Endometrial microvascular endothelial cells (primary cell): ENCODE measurements at regions not wholly inside any gene's neighbourhood (a gene's known extent, or its start where the extent isn't known, plus 50 kb on each side); places are given as distances from the start of the nearest gene placed in this dataset.
"Not testable (repeated sequence)": the region's sequence is repeated elsewhere in the genome, so short reads cannot be mapped to it uniquely, and the experiment has no call there.

Experiments
- in situ Hi-C: cut with HindIII; loops from 2 replicates; pipeline ENCODE4 v1.10.0; 2017; ENCODE audit warnings: low sequenced_read_pairs, low pct_unique_long_range_greater_than_20kb; ENCODE audit errors: inconsistent ontology term

GRCh38 chr17:71633391-71633849, 487.4 kb upstream of the SOX9 start:
- in situ Hi-C loops: no loop called here

- in situ Hi-C loops: no loop called here
Measured at GRCh38 chr17:71634376-71634775, 486.4 kb upstream of the SOX9 start.

- in situ Hi-C loops: no loop called here
Measured at GRCh38 chr17:71635187-71635586, 485.6 kb upstream of the SOX9 start.

DNA sequence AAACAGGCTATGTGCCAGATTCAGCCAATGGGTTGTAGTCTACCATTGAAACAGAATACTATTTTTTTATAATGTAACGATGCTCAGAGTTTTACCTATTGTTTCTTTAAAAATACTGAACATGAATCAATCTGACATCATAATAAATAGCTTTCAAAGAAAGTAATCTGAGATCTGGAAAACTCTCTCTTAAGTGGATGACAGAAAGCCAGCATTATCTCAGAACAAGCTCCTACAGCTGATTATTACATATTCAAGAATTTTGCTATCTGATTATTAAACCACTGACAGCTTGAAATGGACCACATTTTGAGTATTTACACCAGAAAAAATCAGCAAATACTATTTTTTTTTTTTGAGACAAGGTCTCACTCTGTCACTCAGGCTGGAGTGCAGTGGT, 484.2 kb upstream of the SOX9 start:
- in situ Hi-C loops: no loop called here

DNA sequence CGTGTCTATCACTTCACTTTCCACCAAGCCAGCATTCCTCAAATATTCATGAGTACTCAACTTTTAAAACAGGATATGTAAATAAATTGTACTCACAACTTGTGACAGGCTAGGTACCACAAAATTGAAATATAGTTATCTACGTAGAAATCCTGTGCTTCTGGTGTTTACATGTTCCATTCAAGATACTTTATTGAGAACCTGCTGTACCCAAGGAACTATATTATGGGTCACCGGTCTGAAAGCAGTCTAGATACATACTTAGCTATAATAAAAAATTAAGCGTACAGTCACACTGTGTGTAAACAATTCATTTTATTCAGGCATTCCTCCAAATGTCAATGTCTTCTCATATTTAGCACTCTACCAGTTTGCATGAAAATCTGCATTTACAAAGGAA, 482.2 kb upstream of the SOX9 start:
- in situ Hi-C loops: no loop called here

- in situ Hi-C loops: no loop called here
Measured at GRCh38 chr17:71639865-71640264, 481.0 kb upstream of the SOX9 start.

GRCh38 chr17:71646890-71647289, 473.9 kb upstream of the SOX9 start:
- in situ Hi-C loops: not testable (repeated sequence)

- in situ Hi-C loops: not testable (repeated sequence)
Measured at GRCh38 chr17:71648342-71648741, 472.5 kb upstream of the SOX9 start.

DNA sequence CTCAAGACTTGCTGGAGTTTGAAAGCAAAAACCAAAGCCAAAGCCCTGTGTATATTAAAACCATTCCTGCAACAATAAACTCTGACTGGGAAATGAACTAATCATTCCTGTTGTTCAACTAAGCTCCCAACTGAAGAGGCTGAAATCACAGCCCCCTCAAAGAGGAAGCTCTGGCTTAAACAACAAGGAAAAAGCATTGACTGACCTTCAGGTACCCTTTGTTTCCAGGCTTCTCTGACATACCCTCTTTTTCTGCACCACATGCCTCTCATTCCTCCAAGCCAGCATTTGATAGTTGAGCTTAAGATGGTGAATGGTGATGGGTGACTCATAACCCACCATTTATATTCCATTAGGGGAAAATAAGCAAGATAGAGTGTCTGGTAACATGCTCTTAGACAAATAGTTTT, 470.9 kb upstream of the SOX9 start:
- in situ Hi-C loops: no loop called here

DNA sequence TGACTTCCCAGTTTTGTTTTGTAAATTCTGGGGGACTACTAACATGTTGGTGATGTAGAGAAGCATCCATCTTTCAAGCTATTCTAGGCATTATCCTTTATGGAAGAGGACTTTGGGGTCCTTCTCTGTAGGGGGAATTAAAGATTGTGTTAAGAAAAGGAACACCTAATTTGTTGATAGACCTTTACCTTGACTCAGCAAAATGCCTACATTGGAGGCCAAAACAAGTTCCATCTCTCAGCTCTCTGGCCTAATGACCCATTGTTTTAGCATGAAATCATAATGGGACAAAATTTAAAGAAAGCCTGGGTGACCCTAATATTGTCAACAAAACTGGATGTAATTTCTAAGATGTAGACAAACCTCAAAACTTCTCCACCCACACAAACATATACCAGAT, 465.3 kb upstream of the SOX9 start:
- in situ Hi-C loops: no loop called here

DNA sequence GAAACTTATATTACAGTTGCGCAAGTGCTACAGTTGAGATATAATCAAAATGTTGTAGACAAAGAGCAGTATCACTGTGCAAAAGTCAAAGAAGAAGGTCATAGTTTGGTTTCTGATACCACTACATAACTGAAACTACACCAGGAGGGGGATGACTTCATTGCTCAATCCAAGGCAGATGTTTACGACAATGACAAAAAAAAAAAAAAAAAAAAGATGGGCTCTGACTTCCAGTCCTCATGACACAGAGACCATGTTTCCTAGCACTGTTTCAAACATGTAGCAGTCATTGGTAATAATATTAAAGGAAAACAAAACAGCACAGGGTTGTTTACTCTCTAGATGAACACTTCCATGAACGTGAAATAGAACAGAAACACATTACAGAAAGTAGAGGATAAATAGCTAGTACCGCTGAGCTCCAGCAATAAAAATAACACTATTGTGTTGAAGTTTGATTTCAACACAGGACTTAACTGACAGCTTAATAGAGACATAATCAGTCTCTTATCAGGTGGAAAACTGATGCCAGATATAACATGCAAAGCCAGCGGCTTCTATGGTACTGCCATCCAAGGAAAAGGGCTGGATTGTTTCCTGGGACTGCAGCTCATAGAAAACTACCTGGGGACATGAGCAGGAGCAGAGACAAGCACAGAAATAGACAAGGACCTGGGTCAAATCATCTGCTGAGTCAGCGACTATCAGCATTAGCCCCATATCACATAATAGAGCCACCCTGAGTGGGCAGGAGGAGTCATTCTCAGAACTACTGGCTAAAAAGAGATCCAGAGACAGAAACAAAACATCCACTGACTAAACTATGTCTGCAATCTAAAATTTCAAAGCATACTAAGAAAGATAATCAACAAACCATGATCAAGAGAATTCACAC, 463.6 kb upstream of the SOX9 start:
- in situ Hi-C loops: no loop called here

- in situ Hi-C loops: no loop called here
Measured at GRCh38 chr17:71658996-71659395, 461.8 kb upstream of the SOX9 start.

DNA sequence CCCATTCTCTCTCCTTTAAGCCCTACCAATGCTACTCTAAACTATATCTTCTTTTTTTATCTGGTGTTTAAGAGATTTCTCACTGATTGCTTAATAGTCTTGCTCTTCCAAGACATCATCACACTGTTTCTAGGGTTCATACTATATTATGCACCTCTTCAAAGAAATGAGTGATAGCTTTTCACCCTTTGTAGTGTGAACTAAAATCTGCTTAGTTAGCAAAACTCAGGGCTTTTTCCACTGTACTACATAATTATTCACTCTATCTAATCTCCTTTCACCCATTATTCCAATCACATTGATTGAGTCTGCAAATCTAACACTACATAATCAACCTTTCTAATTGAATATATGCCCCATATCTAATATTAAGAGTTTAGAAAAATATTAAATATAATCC, 456.0 kb upstream of the SOX9 start:
- in situ Hi-C loops: no loop called here

DNA sequence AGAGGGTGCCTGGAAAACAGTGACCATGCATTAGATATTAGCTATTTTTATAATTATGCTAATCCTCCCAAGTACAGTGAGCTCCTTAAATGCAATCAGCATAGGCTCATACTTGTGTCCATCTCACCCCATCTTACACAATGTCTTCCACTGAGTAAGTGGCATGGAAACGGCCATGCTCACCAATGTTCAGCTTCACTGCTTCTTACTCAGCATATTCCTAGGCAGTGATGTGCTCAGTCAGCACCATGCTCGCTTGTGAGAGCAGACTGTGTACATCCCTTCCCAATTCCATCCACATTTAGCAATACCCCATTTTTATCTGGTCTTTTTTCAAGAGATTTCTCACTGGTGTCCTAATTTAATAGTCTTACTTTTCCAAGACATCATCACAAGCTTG, 454.8 kb upstream of the SOX9 start:
- in situ Hi-C loops: no loop called here

DNA sequence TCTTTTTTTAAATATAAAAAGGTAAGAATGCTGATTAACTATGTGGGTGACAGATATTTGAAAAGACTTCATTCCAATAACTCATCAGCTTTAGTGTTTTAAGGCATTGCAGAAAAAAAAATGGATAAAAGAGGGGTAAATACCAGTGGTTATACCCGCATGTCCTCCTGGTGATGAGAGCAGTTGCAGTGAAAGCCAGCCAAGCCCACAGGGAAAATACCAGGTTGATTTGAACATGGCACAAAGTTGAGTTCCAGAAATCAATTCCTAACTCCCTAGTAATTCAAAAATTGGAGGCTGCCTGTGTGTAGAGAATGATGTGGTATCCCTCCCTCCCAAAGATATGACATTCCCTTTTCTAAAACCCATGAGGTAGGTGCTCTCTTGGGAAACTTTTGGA, 453.2 kb upstream of the SOX9 start:
- in situ Hi-C loops: no loop called here

DNA sequence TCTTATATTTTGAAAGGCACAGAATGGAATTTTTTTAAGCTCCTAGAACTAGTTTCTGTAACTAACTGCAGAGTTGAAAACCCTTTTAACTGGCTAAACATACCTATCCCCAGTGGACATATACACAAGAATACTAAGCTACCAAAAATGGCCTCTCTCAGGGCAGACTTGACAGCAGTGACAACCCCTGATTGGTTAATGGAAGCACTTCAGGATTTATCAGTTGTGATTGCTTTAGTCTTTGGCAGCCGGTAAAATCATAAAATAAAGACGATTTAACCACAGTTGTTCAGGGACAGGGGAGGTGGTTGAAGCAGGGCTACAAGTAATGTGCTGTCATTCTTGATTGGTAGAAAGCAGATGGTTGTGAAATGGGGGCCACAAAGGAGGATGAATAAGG, 452.0 kb upstream of the SOX9 start:
- in situ Hi-C loops: no loop called here

DNA sequence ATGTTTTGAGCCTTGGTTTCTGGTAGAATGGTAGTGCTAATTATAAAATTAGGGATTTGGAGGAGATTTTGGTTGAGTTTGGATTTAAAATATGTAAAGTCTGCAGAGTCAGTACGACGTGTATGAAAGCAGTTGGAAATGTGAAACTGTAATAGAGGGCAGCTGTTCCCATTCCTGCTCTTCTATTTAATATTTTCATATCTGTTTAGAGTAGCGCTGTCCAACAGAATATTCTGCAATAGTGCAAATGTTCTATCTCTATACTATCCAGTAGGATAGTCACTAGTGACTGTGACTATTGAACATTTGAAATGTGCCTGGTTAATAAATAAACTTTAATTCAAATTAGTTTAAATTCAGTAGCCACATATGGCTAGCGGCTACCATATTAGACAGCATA, 443.4 kb upstream of the SOX9 start:
- in situ Hi-C loops: no loop called here

- in situ Hi-C loops: no loop called here
Measured at GRCh38 chr17:71679832-71680231, 441.0 kb upstream of the SOX9 start.

DNA sequence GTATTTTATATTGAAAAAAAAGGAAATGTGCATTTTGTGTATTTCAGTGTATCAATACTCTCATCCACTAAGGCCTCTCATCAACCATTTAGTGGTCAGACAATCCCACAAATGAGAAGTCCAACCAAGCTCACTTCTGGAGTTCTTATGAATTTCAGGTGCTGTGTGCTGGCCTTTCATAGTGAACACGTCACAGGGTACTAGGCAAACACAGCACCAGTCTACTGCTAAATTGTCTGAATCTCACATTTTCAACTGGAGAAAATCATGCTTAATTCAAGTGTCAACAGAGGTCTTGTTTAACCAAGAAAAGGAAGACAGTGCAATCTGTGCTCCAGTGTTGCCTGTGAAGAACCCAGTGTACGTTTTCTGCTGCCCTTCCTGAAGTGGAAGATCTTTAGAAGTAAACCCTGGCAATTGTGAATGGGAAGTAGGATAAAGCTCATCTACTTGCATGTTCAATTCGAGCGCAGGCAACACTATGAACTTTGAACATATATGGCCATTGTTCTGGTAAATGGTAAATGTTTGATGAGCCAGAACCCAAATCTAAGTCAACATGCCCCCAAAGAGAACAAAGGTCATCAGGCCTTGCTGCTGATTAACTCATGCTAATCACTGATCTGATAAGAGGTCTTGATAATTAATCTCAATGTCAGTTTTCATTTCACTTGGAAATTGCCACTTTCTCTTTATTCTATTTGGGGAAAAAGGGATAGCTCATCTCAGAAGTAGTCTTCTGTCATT, 439.2 kb upstream of the SOX9 start:
- in situ Hi-C loops: no loop called here

- in situ Hi-C loops: no loop called here
Measured at GRCh38 chr17:71682174-71682494, 438.7 kb upstream of the SOX9 start.
